IPS-18c (cell line): ENCODE measurements at regions not wholly inside any gene's neighbourhood (a gene's known extent, or its start where the extent isn't known, plus 50 kb on each side); places are given as distances from the start of the nearest gene placed in this dataset.

ENCODE experiments used
- H3K4me3 ChIP-seq: 2 replicates; pipeline ENCODE4 v1.7.0; 2013; ENCODE audit warnings: low read depth, mild to moderate bottlenecking, low read length, moderate library complexity; ENCODE audit not compliant: insufficient read depth
- H3K9me3 ChIP-seq: one replicate; pipeline ENCODE4 v1.6.1; 2013; ENCODE audit warnings: mild to moderate bottlenecking, low read length, moderate library complexity; ENCODE audit not compliant: control insufficient read depth, insufficient read depth

GRCh38 chr18:56373601-56374000 is 264.8 kb downstream of the TXNL1 start:
- H3K9me3 ChIP-seq: no peaks in the 10 kb centered on the region

GRCh38 chr18:56368066-56368465 is 270.3 kb downstream of the TXNL1 start:
- Histone ChIP-seq H3K4me3 (no peak overlapping the region; the same call in 1 of the 2 replicates), H3K9me3 (peaks cover 3% of the 10 kb centered on the region)

More at GRCh38 chr18:56373601-56374000, 264.8 kb downstream of the TXNL1 start:
- H3K4me3 ChIP-seq: no peak overlapping the region

GRCh38 chr18:56358608-56359280 is 279.6 kb downstream of the TXNL1 start:
- no peak overlapping the region for H3K4me3 ChIP-seq
- H3K9me3 ChIP-seq: peaks cover 6% of the 10 kb centered on the region

- Histone ChIP-seq H3K4me3 (no peak overlapping the region), H3K9me3 (peaks cover 4% of the 10 kb centered on the region)
Measured at GRCh38 chr18:56353663-56354260, 284.6 kb downstream of the TXNL1 start.

- H3K4me3 ChIP-seq: no peak overlapping the region
- H3K9me3 ChIP-seq: peaks cover 4% of the 10 kb centered on the region
Measured at GRCh38 chr18:56351911-56352500, 286.4 kb downstream of the TXNL1 start.

- Histone ChIP-seq H3K4me3 (no peak overlapping the region), H3K9me3 (peaks cover 3% of the 10 kb centered on the region)
Measured at GRCh38 chr18:56337507-56337906, 300.9 kb downstream of the TXNL1 start.

- Histone ChIP-seq H3K4me3 (no peak overlapping the region), H3K9me3 (peaks cover 3% of the 10 kb centered on the region)
Measured at GRCh38 chr18:56333839-56334238, 304.6 kb downstream of the TXNL1 start.

- no peak overlapping the region for H3K4me3 ChIP-seq
- peaks cover 3% of the 10 kb centered on the region for H3K9me3 ChIP-seq
Measured at GRCh38 chr18:56333146-56333545, 305.2 kb downstream of the TXNL1 start.

- Histone ChIP-seq H3K9me3 (peaks cover 3% of the 10 kb centered on the region), H3K4me3 (no peak overlapping the region)
Measured at GRCh38 chr18:56332371-56332770, 306.0 kb downstream of the TXNL1 start.

GRCh38 chr18:56330366-56331110 is 307.9 kb downstream of the TXNL1 start:
- Histone ChIP-seq H3K9me3 (peaks cover 6% of the 10 kb centered on the region), H3K4me3 (no peak overlapping the region)

- no peak overlapping the region for H3K4me3 ChIP-seq
- H3K9me3 ChIP-seq: peaks cover 6% of the 10 kb centered on the region
Measured at GRCh38 chr18:56329536-56329935, 308.9 kb downstream of the TXNL1 start.

- peaks cover 4% of the 10 kb centered on the region for H3K9me3 ChIP-seq
Measured at GRCh38 chr18:56327191-56327885, 311.1 kb downstream of the TXNL1 start.

GRCh38 chr18:56326336-56327072 is 311.9 kb downstream of the TXNL1 start:
- no peak overlapping the region for H3K4me3 ChIP-seq
- peaks cover 4% of the 10 kb centered on the region for H3K9me3 ChIP-seq

More at GRCh38 chr18:56327191-56327885, 311.1 kb downstream of the TXNL1 start:
- no peak overlapping the region for H3K4me3 ChIP-seq

GRCh38 chr18:56323673-56324072 is 314.7 kb downstream of the TXNL1 start:
- H3K9me3 ChIP-seq: peaks cover 4% of the 10 kb centered on the region
- H3K4me3 ChIP-seq: no peak overlapping the region

GRCh38 chr18:56322406-56322805 is 316.0 kb downstream of the TXNL1 start:
- Histone ChIP-seq H3K9me3 (peaks cover 4% of the 10 kb centered on the region), H3K4me3 (no peak overlapping the region)

- peaks cover 3% of the 10 kb centered on the region for H3K9me3 ChIP-seq
- no peak overlapping the region for H3K4me3 ChIP-seq
Measured at GRCh38 chr18:56321470-56321869, 316.9 kb downstream of the TXNL1 start.

- H3K4me3 ChIP-seq: no peak overlapping the region
Measured at GRCh38 chr18:56319953-56320352, 318.4 kb downstream of the TXNL1 start.

More at GRCh38 chr18:56319953-56320352, 318.4 kb downstream of the TXNL1 start:
- peaks cover 2% of the 10 kb centered on the region for H3K9me3 ChIP-seq
